B cell (primary cell): ENCODE measurements at regions not wholly inside any gene's neighbourhood (a gene's known extent, or its start where the extent isn't known, plus 50 kb on each side); places are given as distances from the start of the nearest gene placed in this dataset.

Experiments used
- ATAC-seq: fragments of 200-7000 bp; cut with Tn5 transposase; one replicate; pipeline ENCODE4 v1.10.0; 2021; ENCODE audit warnings: low read depth, mild to moderate bottlenecking, moderate number of reproducible peaks, moderate library complexity
- CTCF ChIA-PET: fragments of 350-600 bp; sonication (Branson Sonifier 250); formaldehyde crosslinking; loops from one replicate; lab custom pipeline; 2021; ENCODE audit warnings: antibody characterized with exemption, inconsistent platforms; lab: Charles Lee
- POLR2A ChIA-PET: fragments of 350-600 bp; sonication (Branson Sonifier 250); formaldehyde crosslinking; loops from one replicate; lab custom pipeline; 2021; ENCODE audit warnings: antibody characterized with exemption; lab: Charles Lee
- DNase-seq: peaks from one replicate; pipeline ENCODE4 v3.0.0; 2013
- H2AFZ ChIP-seq: 2 replicates; pipeline ENCODE4 v1.6.1; 2012; ENCODE audit warnings: mild to moderate bottlenecking, low read depth, low read length; ENCODE audit not compliant: insufficient read depth, poor library complexity, severe bottlenecking
- H3K27ac ChIP-seq, 2 donors: 1 replicate in 1 of 2; 2 replicates in 1 of 2; pipeline ENCODE4 v1.5.1; 2012 to 2013; ENCODE audit warnings: low read length in 2 of 2, mild to moderate bottlenecking in 2 of 2, moderate library complexity in 1 of 2
- H3K27me3 ChIP-seq, 4 experiments: fragments of 200-600 bp in 1 of 4; sonication (generic) in 1 of 4; replicated peaks in 1 of 4; 1 replicate in 2 of 4; 2 replicates in 2 of 4; pipeline versions ENCODE4 v1.6.1 to v1.7.0; 2013 to 2016; ENCODE audit warnings: low read length in 3 of 4, mild to moderate bottlenecking in 2 of 4, mixed read lengths in 1 of 4, moderate library complexity in 1 of 4; ENCODE audit not compliant: insufficient read depth in 4 of 4, control insufficient read depth in 3 of 4; ENCODE audit errors: control extremely low read depth in 1 of 4
- H3K36me3 ChIP-seq, 2 experiments: replicated peaks in 1 of 2; 1 replicate in 1 of 2; 2 replicates in 1 of 2; pipeline versions ENCODE4 v1.6.1 to v1.7.1; 2013; ENCODE audit warnings: low read length in 1 of 2; ENCODE audit not compliant: insufficient read depth in 2 of 2, control insufficient read depth in 1 of 2; ENCODE audit errors: control extremely low read depth in 1 of 2, extremely low read depth in 1 of 2
- H3K4me1 ChIP-seq, 2 donors: fragments of 200-600 bp in 1 of 2; sonication (generic) in 1 of 2; 1 replicate in 1 of 2; 2 replicates in 1 of 2; pipeline versions ENCODE4 v1.5.1 to v1.6.1; 2013 to 2017; ENCODE audit warnings: low read length in 2 of 2; ENCODE audit not compliant: control insufficient read depth in 2 of 2, insufficient read depth in 2 of 2
- H3K4me2 ChIP-seq: replicated peaks from 2 replicates; pipeline ENCODE3; 2012; ENCODE audit warnings: mild to moderate bottlenecking, low read depth, low read length; ENCODE audit not compliant: poor library complexity, severe bottlenecking
- H3K4me3 ChIP-seq, 5 experiments: fragments of 200-600 bp in 1 of 5; sonication (generic) in 1 of 5; 1 replicate in 3 of 5; 2 replicates in 2 of 5; pipeline versions ENCODE4 v1.5.1 to v1.7.0; 2011 to 2016; ENCODE audit warnings: low read length in 4 of 5, mild to moderate bottlenecking in 4 of 5, low read depth in 2 of 5, control low read depth in 1 of 5, moderate library complexity in 1 of 5; ENCODE audit not compliant: insufficient read depth in 1 of 5; ENCODE audit errors: control extremely low read depth in 1 of 5, extremely low read depth in 1 of 5
- H3K79me2 ChIP-seq: fragments of 200-600 bp; sonication (generic); one replicate; pipeline ENCODE4 v1.6.0; 2016; ENCODE audit warnings: low read length; ENCODE audit not compliant: control insufficient read depth, insufficient read depth
- H3K9ac ChIP-seq: fragments of 200-600 bp; sonication (generic); 2 replicates; pipeline ENCODE4 v1.6.1; 2017; ENCODE audit warnings: mild to moderate bottlenecking, low read length, moderate library complexity
- H3K9me3 ChIP-seq, 3 donors: one replicate each; pipeline versions ENCODE4 v1.6.1 to v1.7.1; 2013; ENCODE audit warnings: low read length in 2 of 3; ENCODE audit not compliant: control insufficient read depth in 2 of 3, insufficient read depth in 1 of 3; ENCODE audit errors: control extremely low read depth in 1 of 3
- H4K20me1 ChIP-seq: 2 replicates; pipeline ENCODE4 v1.6.0; 2012; ENCODE audit warnings: mild to moderate bottlenecking, low read length; ENCODE audit not compliant: insufficient read depth, control insufficient read depth, poor library complexity, severe bottlenecking
- H3K27ac Mint-ChIP-seq: one replicate; pipeline ENCODE4 v1.8.0; 2021; ENCODE audit warnings: mixed read lengths
- H3K27me3 Mint-ChIP-seq: one replicate; pipeline ENCODE4 v1.8.0; 2021; ENCODE audit warnings: mixed read lengths
- H3K4me1 Mint-ChIP-seq: one replicate; pipeline ENCODE4 v1.8.0; 2021; ENCODE audit warnings: mixed read lengths
- H3K4me3 Mint-ChIP-seq: one replicate; pipeline ENCODE4 v1.8.0; 2021; ENCODE audit warnings: mixed read lengths
- H3K9me3 Mint-ChIP-seq: one replicate; pipeline ENCODE4 v1.8.0; 2022; ENCODE audit warnings: mixed read lengths; ENCODE audit not compliant: insufficient read depth
- CTCF ChIP-seq: fragments of 200-600 bp; IDR thresholded peaks from one replicate; pipeline ENCODE4 v1.8.0; 2022; ENCODE audit warnings: antibody characterized with exemption, mild to moderate bottlenecking
- EZH2 ChIP-seq: IDR thresholded peaks from 2 replicates; pipeline ENCODE4 v1.6.1; 2012; ENCODE audit warnings: borderline replicate concordance, low read depth, mild to moderate bottlenecking, moderate library complexity, low read length; ENCODE audit not compliant: insufficient read depth, poor library complexity, severe bottlenecking
- WGBS: methylation state at CpG from one replicate; pipeline ENCODE4 v1.1.5; 2013; ENCODE audit warnings: missing lambda C conversion rate; ENCODE audit not compliant: insufficient coverage; 5-methylcytosine and 5-hydroxymethylcytosine counted together
- intact Hi-C: fragments of 100-400 bp; cut with micrococcal nuclease; formaldehyde crosslinking; loops from one replicate; pipeline ENCODE4 v1.10.0; 2022

GRCh38 chr5:29309359-29309758, 1884.1 kb upstream of the CDH6 start:
- no peak overlapping the region for H3K9ac ChIP-seq
- H3K4me2 ChIP-seq, result no peak overlapping the region
- Mint-ChIP-seq H3K4me3 (no peak overlapping the region), H3K27me3 (no peaks in the 10 kb centered on the region), H3K27ac (no peak overlapping the region), H3K4me1 (no peaks in the 10 kb centered on the region), H3K9me3 (no peaks in the 10 kb centered on the region)
- TF ChIP-seq EZH2, result no peak
- no peak for TF ChIP-seq CTCF
- H3K27me3 ChIP-seq, result no peaks in the 10 kb centered on the region
- WGBS, result no CpG with 5 or more reads among the region's 1 CpG
- no peak overlapping the region for H3K27ac ChIP-seq
- ChIA-PET POLR2A (no interaction called here), CTCF (no interaction called here)
- no peak overlapping the region for H3K4me3 ChIP-seq
- intact Hi-C loops, result no loop called here
- H4K20me1 ChIP-seq, result no peaks in the 10 kb centered on the region
- peaks cover 0 to 4% (median 0%) of the 10 kb centered on the region in 3 donors for H3K9me3 ChIP-seq
- H3K4me1 ChIP-seq, result no peaks in the 10 kb centered on the region
- no peaks in the 10 kb centered on the region for H3K79me2 ChIP-seq
- no peak overlapping the region for H2AFZ ChIP-seq
- ATAC-seq (no peak), DNase-seq (no peak)
- no peaks in the 10 kb centered on the region for H3K36me3 ChIP-seq

GRCh38 chr5:29307478-29307877, 1886.0 kb upstream of the CDH6 start:
- H3K27me3 Mint-ChIP-seq, result no peaks in the 10 kb centered on the region
- H4K20me1 ChIP-seq, result no peaks in the 10 kb centered on the region

More at GRCh38 chr5:29307478-29307877, 1886.0 kb upstream of the CDH6 start:
- Histone ChIP-seq H3K27ac (no peak overlapping the region), H3K4me2 (no peak overlapping the region), H3K36me3 (no peaks in the 10 kb centered on the region), H3K27me3 (no peaks in the 10 kb centered on the region), H3K4me3 (no peak overlapping the region), H3K4me1 (no peaks in the 10 kb centered on the region), H3K9me3 (peaks cover 0 to 4% (median 0%) of the 10 kb centered on the region in 3 donors), H3K9ac (no peak overlapping the region), H3K79me2 (no peaks in the 10 kb centered on the region), H2AFZ (no peak overlapping the region)
- H3K27ac Mint-ChIP-seq, result no peak overlapping the region
- DNase-seq (no peak), ATAC-seq (no peak)
- intact Hi-C loops, result no loop called here
- TF ChIP-seq CTCF (no peak), EZH2 (no peak)
- ChIA-PET CTCF (no interaction called here), POLR2A (no interaction called here)
- no peak overlapping the region for H3K4me3 Mint-ChIP-seq
- no peaks in the 10 kb centered on the region for H3K4me1 Mint-ChIP-seq
- no CpG with 5 or more reads among the region's 3 CpGs for WGBS
- no peaks in the 10 kb centered on the region for H3K9me3 Mint-ChIP-seq
